H1 (cell line): ENCODE measurements at regions not wholly inside any gene's neighbourhood (a gene's known extent, or its start where the extent isn't known, plus 50 kb on each side); places are given as distances from the start of the nearest gene placed in this dataset.

Experiments used
- CTCF ChIA-PET: fragments of 300-600 bp; sonication (Branson Sonifier 250); formaldehyde crosslinking; loops from one replicate; lab custom pipeline; 2021; ENCODE audit not compliant: partially characterized antibody; lab: Charles Lee
- POLR2A ChIA-PET: fragments of 300-600 bp; sonication (Branson Sonifier 250); formaldehyde crosslinking; loops from one replicate; lab custom pipeline; 2021; ENCODE audit warnings: inconsistent platforms; ENCODE audit not compliant: partially characterized antibody; lab: Charles Lee
- DNase-seq, 2 experiments: peaks; one replicate each; pipeline versions ENCODE4 v3.0.0 to v3.0.0-alpha.2; 2010 to 2022; ENCODE audit warnings: low spot score in 2 of 2, low read depth in 1 of 2, mixed read lengths in 1 of 2
- FAIRE-seq: peaks from 2 replicates; lab custom pipeline; 2011; peaks lifted over from hg19 to GRCh38; lab: Jason Lieb, UNC
- H2AFZ ChIP-seq: 2 replicates; pipeline ENCODE4 v1.8.1; 2012; ENCODE audit warnings: low read length, inconsistent platforms
- H2AK5ac ChIP-seq: 2 replicates; pipeline ENCODE4 v1.6.1; 2013; ENCODE audit warnings: low read depth, low read length
- H2BK120ac ChIP-seq: replicated peaks from 2 replicates; pipeline ENCODE3; 2013; ENCODE audit warnings: low read depth, low read length, inconsistent platforms
- H2BK12ac ChIP-seq: 2 replicates; pipeline ENCODE4 v1.6.1; 2013; ENCODE audit warnings: low read depth, low read length
- H2BK15ac ChIP-seq: 2 replicates; pipeline ENCODE4 v1.6.1; 2013; ENCODE audit warnings: low read length
- H2BK20ac ChIP-seq: 2 replicates; pipeline ENCODE4 v1.6.1; 2013; ENCODE audit warnings: low read length
- H2BK5ac ChIP-seq: 2 replicates; pipeline ENCODE4 v1.6.1; 2013; ENCODE audit warnings: low read depth, low read length
- H3K14ac ChIP-seq: 2 replicates; pipeline ENCODE4 v1.6.1; 2013; ENCODE audit warnings: inconsistent platforms; ENCODE audit not compliant: insufficient read length
- H3K18ac ChIP-seq: 2 replicates; pipeline ENCODE4 v1.6.1; 2013; ENCODE audit warnings: low read length; ENCODE audit errors: extremely low read depth
- H3K23ac ChIP-seq: 2 replicates; pipeline ENCODE4 v1.6.1; 2013; ENCODE audit warnings: inconsistent platforms; ENCODE audit not compliant: insufficient read length
- H3K23me2 ChIP-seq: 2 replicates; pipeline ENCODE4 v1.6.1; 2013; ENCODE audit warnings: low read depth, low read length
- H3K27ac ChIP-seq: 2 replicates; pipeline ENCODE4 v1.6.1; 2011; ENCODE audit warnings: low read depth, low read length, inconsistent platforms
- H3K27me3 ChIP-seq, 4 experiments: replicated peaks in 1 of 4; 1 replicate in 1 of 4; 2 replicates in 3 of 4; pipeline versions ENCODE4 v1.6.1 to v1.8.1; 2011 to 2013; ENCODE audit warnings: low read length in 3 of 4, mild to moderate bottlenecking in 3 of 4, inconsistent platforms in 2 of 4, mixed read lengths in 2 of 4, moderate library complexity in 1 of 4; ENCODE audit not compliant: control insufficient read depth in 3 of 4, insufficient read depth in 3 of 4; ENCODE audit errors: extremely low read depth in 1 of 4
- H3K36me3 ChIP-seq, 4 experiments: 2 replicates each; pipeline versions ENCODE4 v1.6.1 to v1.8.1; 2011 to 2013; ENCODE audit warnings: mild to moderate bottlenecking in 4 of 4, low read length in 3 of 4, moderate library complexity in 2 of 4, control low read depth in 1 of 4, inconsistent platforms in 1 of 4; ENCODE audit not compliant: insufficient read depth in 4 of 4, control insufficient read depth in 2 of 4
- H3K4ac ChIP-seq: replicated peaks from 2 replicates; pipeline ENCODE3; 2013; ENCODE audit warnings: low read length, low read depth, mixed read lengths, inconsistent platforms; ENCODE audit not compliant: insufficient read length
- H3K4me1 ChIP-seq, 4 experiments: replicated peaks in 1 of 4; 1 replicate in 1 of 4; 2 replicates in 3 of 4; pipeline versions ENCODE4 v1.6.1 to v1.8.1; 2011 to 2013; ENCODE audit warnings: low read length in 3 of 4, inconsistent platforms in 2 of 4, mixed read lengths in 1 of 4; ENCODE audit not compliant: insufficient read depth in 4 of 4, control insufficient read depth in 3 of 4
- H3K4me2 ChIP-seq, 2 experiments: 2 replicates each; pipeline versions ENCODE4 v1.6.1 to v1.8.1; 2011 to 2013; ENCODE audit warnings: low read depth in 2 of 2, low read length in 2 of 2, control low read depth in 1 of 2, inconsistent platforms in 1 of 2, mild to moderate bottlenecking in 1 of 2; ENCODE audit not compliant: insufficient read depth in 1 of 2
- H3K4me3 ChIP-seq, 4 experiments: fragments of 200-600, 300-600 bp in 1 of 4; sonication (generic), shearing (Covaris generic), sonication (Bioruptor Twin) in 1 of 4; 2 replicates each; pipeline versions ENCODE4 v1.5.1 to v1.8.1; 2011 to 2016; ENCODE audit warnings: low read length in 4 of 4, low read depth in 3 of 4, control low read depth in 2 of 4, inconsistent platforms in 2 of 4, mild to moderate bottlenecking in 2 of 4, mixed read lengths in 1 of 4, moderate library complexity in 1 of 4; ENCODE audit not compliant: insufficient read depth in 2 of 4; ENCODE audit errors: extremely low read depth in 1 of 4
- H3K56ac ChIP-seq: replicated peaks from 2 replicates; pipeline ENCODE3; 2013; ENCODE audit warnings: low read depth, mild to moderate bottlenecking, mixed read lengths, low read length, inconsistent platforms; ENCODE audit not compliant: insufficient read length
- H3K79me1 ChIP-seq: 2 replicates; pipeline ENCODE4 v1.6.1; 2013; ENCODE audit warnings: low read depth, low read length, control low read depth
- H3K79me2 ChIP-seq, 2 experiments: 2 replicates each; pipeline versions ENCODE4 v1.6.1 to v1.8.1; 2012 to 2013; ENCODE audit warnings: low read length in 2 of 2, mild to moderate bottlenecking in 2 of 2, inconsistent platforms in 1 of 2; ENCODE audit not compliant: insufficient read depth in 2 of 2, control insufficient read depth in 1 of 2
- H3K9ac ChIP-seq, 4 experiments: replicated peaks in 1 of 4; 1 replicate in 1 of 4; 2 replicates in 3 of 4; pipeline versions ENCODE4 v1.6.1 to v1.8.1; 2011 to 2013; ENCODE audit warnings: low read depth in 3 of 4, low read length in 3 of 4, control low read depth in 2 of 4, mild to moderate bottlenecking in 2 of 4, moderate library complexity in 2 of 4, inconsistent platforms in 1 of 4; ENCODE audit errors: extremely low read depth in 1 of 4
- H3K9me3 ChIP-seq, 2 experiments: 2 replicates each; pipeline versions ENCODE4 v1.6.1 to v1.8.1; 2012 to 2013; ENCODE audit warnings: mild to moderate bottlenecking in 2 of 2, moderate library complexity in 2 of 2, control low read depth in 1 of 2, inconsistent platforms in 1 of 2, low read depth in 1 of 2, low read length in 1 of 2, mixed read lengths in 1 of 2; ENCODE audit not compliant: insufficient read depth in 2 of 2
- H4K20me1 ChIP-seq, 2 experiments: replicated peaks in 1 of 2; 2 replicates each; pipeline versions ENCODE3 to v1.8.1; 2011 to 2013; ENCODE audit warnings: inconsistent platforms in 2 of 2, low read length in 2 of 2, mild to moderate bottlenecking in 1 of 2; ENCODE audit not compliant: insufficient read depth in 2 of 2, control insufficient read depth in 1 of 2
- H4K5ac ChIP-seq: 2 replicates; pipeline ENCODE4 v1.6.1; 2013; ENCODE audit warnings: low read length, low read depth, mixed read lengths, inconsistent platforms; ENCODE audit not compliant: insufficient read length
- H4K8ac ChIP-seq: 2 replicates; pipeline ENCODE4 v1.8.0; 2013; ENCODE audit warnings: mild to moderate bottlenecking, moderate library complexity, low read length, inconsistent platforms; ENCODE audit not compliant: insufficient read depth; ENCODE audit errors: extremely low read depth
- H4K91ac ChIP-seq: replicated peaks from 2 replicates; pipeline ENCODE3; 2013; ENCODE audit warnings: low read length, mixed read lengths, inconsistent platforms; ENCODE audit not compliant: insufficient read length
- CBX5 ChIP-seq: fragments of 300-800, 300-1000 bp; sonication (generic); IDR thresholded peaks from 2 replicates; pipeline ENCODE4 v1.7.1; 2016; ENCODE audit warnings: antibody characterized with exemption, low read length, low read depth
- CEBPB ChIP-seq: IDR thresholded peaks from 2 replicates; pipeline ENCODE4 v1.6.1; 2012; ENCODE audit warnings: low read depth, low read length
- JUN ChIP-seq: IDR thresholded peaks from 2 replicates; pipeline ENCODE4 v1.6.1; 2011; ENCODE audit warnings: low read depth, mild to moderate bottlenecking, improper control_type of control experiment, low read length
- JUND ChIP-seq: IDR thresholded peaks from 2 replicates; pipeline ENCODE4 v1.6.1; 2011; ENCODE audit warnings: mild to moderate bottlenecking, improper control_type of control experiment, low read length
- KDM5A ChIP-seq: fragments of 200-600 bp; IDR thresholded peaks from 2 replicates; pipeline ENCODE4 v1.7.1; 2012; ENCODE audit warnings: mild to moderate bottlenecking, low read length, inconsistent platforms, mixed read lengths
- NANOG ChIP-seq: IDR thresholded peaks from 2 replicates; pipeline ENCODE4 v1.6.1; 2011; ENCODE audit warnings: low read length, low read depth, mild to moderate bottlenecking, inconsistent platforms; ENCODE audit not compliant: insufficient read depth, poor library complexity, severe bottlenecking
- POLR2A ChIP-seq, 2 experiments: IDR thresholded peaks; 1 replicate in 1 of 2; 2 replicates in 1 of 2; pipeline ENCODE4 v1.6.1; 2011; ENCODE audit warnings: low read depth in 2 of 2, low read length in 2 of 2, mild to moderate bottlenecking in 2 of 2; ENCODE audit errors: control extremely low read depth in 1 of 2
- POU5F1 ChIP-seq: IDR thresholded peaks from 2 replicates; pipeline ENCODE4 v1.6.1; 2011; ENCODE audit warnings: low read depth, mild to moderate bottlenecking, low read length, moderate library complexity
- RAD21 ChIP-seq, 2 experiments: IDR thresholded peaks in 1 of 2; conservative IDR thresholded peaks in 1 of 2; 2 replicates each; pipeline ENCODE4 v1.6.1; 2011; ENCODE audit warnings: low read depth in 2 of 2, low read length in 2 of 2, improper control_type of control experiment in 1 of 2, inconsistent platforms in 1 of 2, mild to moderate bottlenecking in 1 of 2, moderate library complexity in 1 of 2
- RNF2 ChIP-seq: fragments of 200-900, 300-1000 bp; sonication (generic); IDR thresholded peaks from 2 replicates; pipeline ENCODE4 v1.7.1; 2016; ENCODE audit warnings: borderline replicate concordance, low read depth, mild to moderate bottlenecking, antibody characterized with exemption, low read length; ENCODE audit not compliant: poor library complexity, severe bottlenecking; ENCODE audit errors: missing control alignments
- SIN3A ChIP-seq, 2 experiments: IDR thresholded peaks in 1 of 2; conservative IDR thresholded peaks in 1 of 2; 2 replicates each; pipeline ENCODE4 v1.6.1; 2011 to 2012; ENCODE audit warnings: low read length in 2 of 2, improper control_type of control experiment in 1 of 2, low read depth in 1 of 2, mild to moderate bottlenecking in 1 of 2
- SP1 ChIP-seq: IDR thresholded peaks from 2 replicates; pipeline ENCODE4 v1.6.1; 2011; ENCODE audit warnings: low read depth, low read length
- WGBS, 2 experiments: shearing (Covaris generic) in 1 of 2; methylation state at CpG; one replicate each; pipeline versions ENCODE4 v1.1.6 to v1.1.7; 2013 to 2015; ENCODE audit warnings: low lambda C conversion rate in 2 of 2, mixed read lengths in 2 of 2, inconsistent platforms in 1 of 2, low coverage in 1 of 2, missing lambda C conversion rate in 1 of 2; ENCODE audit not compliant: insufficient replicate concordance in 2 of 2, insufficient coverage in 1 of 2, insufficient read length in 1 of 2; ENCODE audit errors: extremely low coverage in 1 of 2, missing lambda C conversion rate in 1 of 2; 5-methylcytosine and 5-hydroxymethylcytosine counted together
- TF ChIP-seq, protein P1 (sequence below): IDR thresholded peaks from 2 replicates; pipeline ENCODE4 v1.6.1; 2012; ENCODE audit warnings: inconsistent platforms
- TF ChIP-seq, protein P2 (sequence below): IDR thresholded peaks from 2 replicates; pipeline ENCODE4 v1.6.1; 2012; ENCODE audit warnings: inconsistent platforms

DNA sequence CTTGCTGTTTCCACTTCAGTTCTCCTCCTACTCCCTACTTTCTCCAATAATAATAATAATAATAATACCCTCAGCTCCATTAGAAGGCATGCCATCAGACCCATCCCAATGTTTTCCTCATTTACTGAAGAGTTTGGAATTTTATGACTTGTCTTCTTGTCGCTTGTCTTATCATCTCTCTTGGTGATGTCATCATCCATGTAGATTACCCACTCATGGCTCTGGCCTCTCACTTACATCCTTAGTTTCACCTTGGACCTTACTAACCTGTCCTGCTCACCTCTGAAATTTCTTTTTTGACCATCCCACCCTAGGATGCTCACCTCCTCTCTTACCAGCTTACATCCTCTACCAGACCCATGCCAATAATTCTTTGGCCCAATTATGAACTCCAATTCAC is 329.3 kb downstream of the ACTL7B start:
- CTCF ChIA-PET, result interaction anchor here (1.0 to 2.1 kb wide), 7 partner anchors 8 to 147 kb away, joined by 3 to 9 read pairs (median 4); no protein-coding TSS in a partner anchor
- 85% methylated on average over 1 of the region's 1 CpG; no CpG with 5 or more reads in 1 of the 2 experiments for WGBS, 2 experiments
- no peak for TF ChIP-seq CBX5
- TF ChIP-seq SIN3A (conservative IDR thresholded peaks at IDR 0.05 in 1 of 2, IDR thresholded peaks at IDR 0.05 in 1 of 2; ENCODE audit: low read depth in 1 of 2, low read length in 2 of 2), result no peak
- TF ChIP-seq RAD21 (IDR thresholded peaks at IDR 0.05 in 1 of 2, conservative IDR thresholded peaks at IDR 0.05 in 1 of 2; ENCODE audit: low read depth in 2 of 2, low read length in 2 of 2), result no peak
- TF ChIP-seq, protein P1, sequence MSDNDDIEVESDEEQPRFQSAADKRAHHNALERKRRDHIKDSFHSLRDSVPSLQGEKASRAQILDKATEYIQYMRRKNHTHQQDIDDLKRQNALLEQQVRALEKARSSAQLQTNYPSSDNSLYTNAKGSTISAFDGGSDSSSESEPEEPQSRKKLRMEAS, result no peak
- TF ChIP-seq JUN, result no peak
- no peak for TF ChIP-seq JUND
- TF ChIP-seq, protein P2, sequence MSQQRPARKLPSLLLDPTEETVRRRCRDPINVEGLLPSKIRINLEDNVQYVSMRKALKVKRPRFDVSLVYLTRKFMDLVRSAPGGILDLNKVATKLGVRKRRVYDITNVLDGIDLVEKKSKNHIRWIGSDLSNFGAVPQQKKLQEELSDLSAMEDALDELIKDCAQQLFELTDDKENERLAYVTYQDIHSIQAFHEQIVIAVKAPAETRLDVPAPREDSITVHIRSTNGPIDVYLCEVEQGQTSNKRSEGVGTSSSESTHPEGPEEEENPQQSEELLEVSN, result no peak
- no peak for TF ChIP-seq RNF2
- no peak for TF ChIP-seq POU5F1
- no peak for TF ChIP-seq KDM5A
- TF ChIP-seq SP1, result no peak
- no peak for TF ChIP-seq NANOG
- no peak for TF ChIP-seq POLR2A (IDR thresholded peaks at IDR 0.05; ENCODE audit: control extremely low read depth in 1 of 2, low read depth in 2 of 2, low read length in 2 of 2)
- no peak for TF ChIP-seq CEBPB

More for the DNA sequence above, 329.3 kb downstream of the ACTL7B start:
- no peak overlapping the region for H2BK5ac ChIP-seq
- POLR2A ChIA-PET, result no interaction called here
- H2BK20ac ChIP-seq, result no peak overlapping the region
- no peaks in the 10 kb centered on the region for H3K79me1 ChIP-seq
- H3K4me2 ChIP-seq, result no peak overlapping the region
- H3K18ac ChIP-seq, result no peak overlapping the region
- no peak overlapping the region for H4K91ac ChIP-seq
- H2AK5ac ChIP-seq, result no peak overlapping the region
- peaks cover 0 to 7% of the 10 kb centered on the region in 2 experiments; a peak in 1 of 4 replicates for H3K9me3 ChIP-seq
- no peak overlapping the region for H2AFZ ChIP-seq
- H3K4me1 ChIP-seq, result no peaks in the 10 kb centered on the region
- no peak overlapping the region for H4K5ac ChIP-seq
- H3K4ac ChIP-seq, result no peak overlapping the region
- no peaks in the 10 kb centered on the region for H3K27me3 ChIP-seq
- DNase-seq (no peak), FAIRE-seq (no peak)
- no peak overlapping the region for H3K56ac ChIP-seq
- H3K27ac ChIP-seq, result no peak overlapping the region
- no peaks in the 10 kb centered on the region for H3K79me2 ChIP-seq
- no peak overlapping the region for H2BK15ac ChIP-seq
- no peak overlapping the region for H3K23ac ChIP-seq
- H3K23me2 ChIP-seq, result no peaks in the 10 kb centered on the region
- no peak overlapping the region for H3K9ac ChIP-seq
- no peak overlapping the region for H2BK12ac ChIP-seq
- H4K20me1 ChIP-seq, result no peaks in the 10 kb centered on the region
- no peak overlapping the region for H3K4me3 ChIP-seq
- H3K14ac ChIP-seq, result no peak overlapping the region
- H4K8ac ChIP-seq, result no peak overlapping the region
- no peak overlapping the region for H2BK120ac ChIP-seq
- H3K36me3 ChIP-seq, result no peaks in the 10 kb centered on the region
